Panc1 (cell line): ENCODE measurements at regions not wholly inside any gene's neighbourhood (a gene's known extent, or its start where the extent isn't known, plus 50 kb on each side); places are given as distances from the start of the nearest gene placed in this dataset.
"Not testable (repeated sequence)": the region's sequence is repeated elsewhere in the genome, so short reads cannot be mapped to it uniquely, and the experiment has no call there.

Source experiments
- ATAC-seq: fragments of 200-7000 bp; cut with Tn5 transposase; 2 replicates; pipeline ENCODE4 v1.9.1; 2020; ENCODE audit warnings: mild to moderate bottlenecking, moderate library complexity
- BruUV-seq: library from RNA; stranded (reverse); fragments of 400-500 nt; replicated peaks from 2 replicates; lab custom pipeline; 2021; lab: Mats Ljungman, UMichigan
- CTCF ChIA-PET: fragments of 300-600 bp; sonication (Branson Sonifier 250); formaldehyde crosslinking; loops from one replicate; lab custom pipeline; 2022; ENCODE audit warnings: antibody characterized with exemption; lab: Charles Lee
- POLR2A ChIA-PET: fragments of 300-600 bp; sonication (Branson Sonifier 250); formaldehyde crosslinking; loops from one replicate; lab custom pipeline; 2022; ENCODE audit warnings: antibody characterized with exemption; lab: Charles Lee
- DNase-seq: peaks from one replicate; pipeline ENCODE4 v3.0.0-alpha.2; 2010; ENCODE audit warnings: low read depth, low spot score
- H3K27ac ChIP-seq: 2 replicates; pipeline ENCODE4 v1.5.1; 2011; ENCODE audit warnings: mild to moderate bottlenecking, low read length, inconsistent platforms
- H3K27me3 ChIP-seq: fragments of 200-500 bp; sonication (Bioruptor generic); 2 replicates; pipeline ENCODE4 v1.6.0; 2014; ENCODE audit warnings: low read length, inconsistent platforms; ENCODE audit not compliant: control insufficient read depth, insufficient read depth
- H3K36me3 ChIP-seq: fragments of 200-500 bp; sonication (Bioruptor generic); 2 replicates; pipeline ENCODE4 v1.5.1; 2014; ENCODE audit warnings: inconsistent platforms, mild to moderate bottlenecking, low read length, moderate library complexity; ENCODE audit not compliant: control insufficient read depth, insufficient read depth
- H3K4me1 ChIP-seq: 2 replicates; pipeline ENCODE4 v1.5.1; 2011; ENCODE audit warnings: inconsistent platforms, mild to moderate bottlenecking, low read length, moderate library complexity; ENCODE audit not compliant: control insufficient read depth, insufficient read depth
- H3K4me3 ChIP-seq, 2 experiments: 2 replicates each; pipeline ENCODE4 v1.5.1; 2011 to 2012; ENCODE audit warnings: low read depth in 2 of 2, low read length in 2 of 2, mild to moderate bottlenecking in 2 of 2, inconsistent platforms in 1 of 2, moderate library complexity in 1 of 2
- H3K9me3 ChIP-seq: fragments of 200-500 bp; sonication (Bioruptor generic); 2 replicates; pipeline ENCODE4 v1.5.1; 2014; ENCODE audit warnings: low read depth, mild to moderate bottlenecking, inconsistent platforms, low read length, moderate library complexity; ENCODE audit not compliant: control insufficient read depth, insufficient read depth
- POLR2AphosphoS5 ChIP-seq: IDR thresholded peaks from 2 replicates; pipeline ENCODE4 v1.6.1; 2012; ENCODE audit warnings: mild to moderate bottlenecking, low read depth, low read length, moderate library complexity
- SIN3A ChIP-seq: IDR thresholded peaks from 2 replicates; pipeline ENCODE4 v1.6.1; 2012; ENCODE audit warnings: low read depth, mild to moderate bottlenecking, low read length, moderate library complexity, borderline replicate concordance; ENCODE audit not compliant: insufficient read depth
- TCF7L2 ChIP-seq: IDR thresholded peaks from 2 replicates; pipeline ENCODE4 v1.6.1; 2011; ENCODE audit warnings: mild to moderate bottlenecking, low read depth, low read length, inconsistent platforms
- in situ Hi-C: cut with HindIII; loops from 2 replicates; pipeline ENCODE4 v1.10.0; 2016; ENCODE audit warnings: low sequenced_read_pairs, low pct_unique_long_range_greater_than_20kb
- intact Hi-C: fragments of 100-400 bp; cut with micrococcal nuclease; formaldehyde crosslinking; loops from one replicate; pipeline ENCODE4 v1.10.0; 2022; ENCODE audit not compliant: unreplicated experiment
- TF ChIP-seq, protein P1 (sequence below), 2 experiments: IDR thresholded peaks; 2 replicates each; pipeline ENCODE4 v1.6.1; 2011 to 2012; ENCODE audit warnings: low read depth in 2 of 2, control low read depth in 1 of 2, low read length in 1 of 2, mild to moderate bottlenecking in 1 of 2, moderate library complexity in 1 of 2; ENCODE audit not compliant: insufficient read depth in 1 of 2
- TF ChIP-seq, protein P2 (sequence below): fragments of 450-650 bp; IDR thresholded peaks from 2 replicates; pipeline ENCODE4 v1.5.1; 2017; ENCODE audit warnings: mild to moderate bottlenecking

DNA sequence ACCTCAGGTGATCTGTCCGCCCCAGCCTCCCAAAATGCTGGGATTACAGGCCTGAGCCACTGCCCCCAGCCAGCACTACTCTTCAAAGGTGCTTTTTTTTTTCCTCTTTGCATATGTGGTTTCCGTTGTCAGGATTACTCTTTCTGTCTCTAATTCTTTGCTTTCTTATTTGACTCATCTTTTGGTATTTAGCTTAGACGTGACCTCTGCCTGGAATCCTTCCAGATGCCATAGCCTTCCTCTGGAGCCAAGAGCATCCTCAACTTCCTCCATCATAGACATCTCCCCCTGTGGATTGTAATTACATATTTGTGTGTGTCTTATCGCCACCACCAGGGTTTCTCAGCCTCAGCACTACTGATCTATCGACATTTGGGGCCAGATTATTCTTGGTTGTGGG is 84.4 kb upstream of the XYLT1 start:
- H3K4me3 ChIP-seq = no peak overlapping the region
- DNase-seq = no peak
- H3K4me1 ChIP-seq = no peaks in the 10 kb centered on the region
- ATAC-seq = no peak
- ChIA-PET POLR2A (no interaction called here), CTCF (no interaction called here)
- H3K27ac ChIP-seq = no peak overlapping the region
- intact Hi-C loops = no loop called here
- H3K27me3 ChIP-seq = peaks cover 9% of the 10 kb centered on the region; the same call in 1 of the 2 replicates
- TF ChIP-seq POLR2AphosphoS5 (no peak), SIN3A (no peak), TCF7L2 (no peak)
- TF ChIP-seq, protein P1, sequence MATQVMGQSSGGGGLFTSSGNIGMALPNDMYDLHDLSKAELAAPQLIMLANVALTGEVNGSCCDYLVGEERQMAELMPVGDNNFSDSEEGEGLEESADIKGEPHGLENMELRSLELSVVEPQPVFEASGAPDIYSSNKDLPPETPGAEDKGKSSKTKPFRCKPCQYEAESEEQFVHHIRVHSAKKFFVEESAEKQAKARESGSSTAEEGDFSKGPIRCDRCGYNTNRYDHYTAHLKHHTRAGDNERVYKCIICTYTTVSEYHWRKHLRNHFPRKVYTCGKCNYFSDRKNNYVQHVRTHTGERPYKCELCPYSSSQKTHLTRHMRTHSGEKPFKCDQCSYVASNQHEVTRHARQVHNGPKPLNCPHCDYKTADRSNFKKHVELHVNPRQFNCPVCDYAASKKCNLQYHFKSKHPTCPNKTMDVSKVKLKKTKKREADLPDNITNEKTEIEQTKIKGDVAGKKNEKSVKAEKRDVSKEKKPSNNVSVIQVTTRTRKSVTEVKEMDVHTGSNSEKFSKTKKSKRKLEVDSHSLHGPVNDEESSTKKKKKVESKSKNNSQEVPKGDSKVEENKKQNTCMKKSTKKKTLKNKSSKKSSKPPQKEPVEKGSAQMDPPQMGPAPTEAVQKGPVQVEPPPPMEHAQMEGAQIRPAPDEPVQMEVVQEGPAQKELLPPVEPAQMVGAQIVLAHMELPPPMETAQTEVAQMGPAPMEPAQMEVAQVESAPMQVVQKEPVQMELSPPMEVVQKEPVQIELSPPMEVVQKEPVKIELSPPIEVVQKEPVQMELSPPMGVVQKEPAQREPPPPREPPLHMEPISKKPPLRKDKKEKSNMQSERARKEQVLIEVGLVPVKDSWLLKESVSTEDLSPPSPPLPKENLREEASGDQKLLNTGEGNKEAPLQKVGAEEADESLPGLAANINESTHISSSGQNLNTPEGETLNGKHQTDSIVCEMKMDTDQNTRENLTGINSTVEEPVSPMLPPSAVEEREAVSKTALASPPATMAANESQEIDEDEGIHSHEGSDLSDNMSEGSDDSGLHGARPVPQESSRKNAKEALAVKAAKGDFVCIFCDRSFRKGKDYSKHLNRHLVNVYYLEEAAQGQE (IDR thresholded peaks at IDR 0.05; ENCODE audit: insufficient read depth in 1 of 2, low read depth in 2 of 2, low read length in 1 of 2) = no peak
- TF ChIP-seq, protein P2, sequence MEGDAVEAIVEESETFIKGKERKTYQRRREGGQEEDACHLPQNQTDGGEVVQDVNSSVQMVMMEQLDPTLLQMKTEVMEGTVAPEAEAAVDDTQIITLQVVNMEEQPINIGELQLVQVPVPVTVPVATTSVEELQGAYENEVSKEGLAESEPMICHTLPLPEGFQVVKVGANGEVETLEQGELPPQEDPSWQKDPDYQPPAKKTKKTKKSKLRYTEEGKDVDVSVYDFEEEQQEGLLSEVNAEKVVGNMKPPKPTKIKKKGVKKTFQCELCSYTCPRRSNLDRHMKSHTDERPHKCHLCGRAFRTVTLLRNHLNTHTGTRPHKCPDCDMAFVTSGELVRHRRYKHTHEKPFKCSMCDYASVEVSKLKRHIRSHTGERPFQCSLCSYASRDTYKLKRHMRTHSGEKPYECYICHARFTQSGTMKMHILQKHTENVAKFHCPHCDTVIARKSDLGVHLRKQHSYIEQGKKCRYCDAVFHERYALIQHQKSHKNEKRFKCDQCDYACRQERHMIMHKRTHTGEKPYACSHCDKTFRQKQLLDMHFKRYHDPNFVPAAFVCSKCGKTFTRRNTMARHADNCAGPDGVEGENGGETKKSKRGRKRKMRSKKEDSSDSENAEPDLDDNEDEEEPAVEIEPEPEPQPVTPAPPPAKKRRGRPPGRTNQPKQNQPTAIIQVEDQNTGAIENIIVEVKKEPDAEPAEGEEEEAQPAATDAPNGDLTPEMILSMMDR = no peak
- H3K9me3 ChIP-seq = no peaks in the 10 kb centered on the region
- in situ Hi-C loops = no loop called here
- H3K36me3 ChIP-seq = no peaks in the 10 kb centered on the region
- BruUV-seq = no TSS peak

DNA sequence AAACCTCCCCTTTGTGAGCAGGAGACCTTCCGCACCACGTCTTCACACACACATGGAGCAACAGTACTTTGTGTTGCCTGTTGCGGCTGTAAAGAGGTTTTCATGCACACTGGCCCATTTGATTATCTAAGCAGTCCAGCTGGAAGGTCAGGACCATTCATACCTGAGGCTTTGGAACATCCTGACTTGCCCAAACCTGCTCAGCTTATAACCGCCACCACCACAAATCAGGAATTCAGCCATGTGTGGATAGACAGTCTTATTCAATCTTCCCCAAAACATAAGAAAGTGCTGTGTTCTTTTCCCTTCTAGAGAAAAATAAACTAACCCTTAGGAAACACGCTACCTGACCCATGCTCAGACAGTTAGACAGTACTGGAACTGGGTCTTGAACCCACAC is 81.6 kb upstream of the XYLT1 start:
- CTCF ChIA-PET = no interaction called here
- H3K27me3 ChIP-seq = no peaks in the 10 kb centered on the region
- no peak for ATAC-seq
- no peak for DNase-seq
- no peak overlapping the region for H3K27ac ChIP-seq
- POLR2A ChIA-PET = no interaction called here
- BruUV-seq = no TSS peak
- no peaks in the 10 kb centered on the region for H3K9me3 ChIP-seq
- TF ChIP-seq, protein P2 = no peak
- no peak for TF ChIP-seq TCF7L2
- no peak for TF ChIP-seq SIN3A
- TF ChIP-seq, protein P1 (IDR thresholded peaks at IDR 0.05; ENCODE audit: insufficient read depth in 1 of 2, low read depth in 2 of 2, low read length in 1 of 2) = no peak
- TF ChIP-seq POLR2AphosphoS5 = no peak
- intact Hi-C loops = no loop called here
- no peaks in the 10 kb centered on the region for H3K36me3 ChIP-seq
- no peaks in the 10 kb centered on the region for H3K4me1 ChIP-seq
- in situ Hi-C loops = no loop called here
- no peak overlapping the region for H3K4me3 ChIP-seq

DNA sequence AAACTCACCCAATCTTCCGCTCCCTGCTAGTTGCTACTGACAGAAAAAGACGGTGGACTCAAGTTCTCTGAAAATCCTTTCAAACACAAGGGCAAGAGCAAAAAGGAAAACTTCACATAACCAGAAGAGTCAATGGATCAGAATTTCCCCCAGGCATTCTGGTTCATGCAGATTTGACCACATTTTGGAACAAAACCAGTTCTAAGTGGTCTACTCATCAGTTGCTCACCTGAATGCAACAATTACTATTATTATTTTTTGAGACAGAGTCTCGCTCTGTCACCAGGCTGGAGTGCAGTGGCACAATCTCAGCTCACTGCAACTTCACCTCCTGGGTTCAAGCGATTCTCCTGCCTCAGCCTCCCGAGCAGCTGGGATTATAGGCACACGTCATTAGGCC is 80.9 kb upstream of the XYLT1 start:
- H3K27ac ChIP-seq, H3K4me3 ChIP-seq, H3K9me3 ChIP-seq, H3K27me3 ChIP-seq, in situ Hi-C loops, CTCF ChIA-PET, BruUV-seq, DNase-seq, POLR2A ChIA-PET, H3K4me1 ChIP-seq, H3K36me3 ChIP-seq, ATAC-seq, intact Hi-C loops: not testable (repeated sequence)
